ENCODE measurements at regions not wholly inside any gene's neighbourhood (a gene's known extent, or its start where the extent isn't known, plus 50 kb on each side); places are given as distances from the start of the nearest gene placed in this dataset.
A peak's percentile ranks its signal among the peaks of the same experiment; 100 is the strongest.
"Not testable (repeated sequence)": the region's sequence is repeated elsewhere in the genome, so short reads cannot be mapped to it uniquely, and the experiment has no call there.

DNA sequence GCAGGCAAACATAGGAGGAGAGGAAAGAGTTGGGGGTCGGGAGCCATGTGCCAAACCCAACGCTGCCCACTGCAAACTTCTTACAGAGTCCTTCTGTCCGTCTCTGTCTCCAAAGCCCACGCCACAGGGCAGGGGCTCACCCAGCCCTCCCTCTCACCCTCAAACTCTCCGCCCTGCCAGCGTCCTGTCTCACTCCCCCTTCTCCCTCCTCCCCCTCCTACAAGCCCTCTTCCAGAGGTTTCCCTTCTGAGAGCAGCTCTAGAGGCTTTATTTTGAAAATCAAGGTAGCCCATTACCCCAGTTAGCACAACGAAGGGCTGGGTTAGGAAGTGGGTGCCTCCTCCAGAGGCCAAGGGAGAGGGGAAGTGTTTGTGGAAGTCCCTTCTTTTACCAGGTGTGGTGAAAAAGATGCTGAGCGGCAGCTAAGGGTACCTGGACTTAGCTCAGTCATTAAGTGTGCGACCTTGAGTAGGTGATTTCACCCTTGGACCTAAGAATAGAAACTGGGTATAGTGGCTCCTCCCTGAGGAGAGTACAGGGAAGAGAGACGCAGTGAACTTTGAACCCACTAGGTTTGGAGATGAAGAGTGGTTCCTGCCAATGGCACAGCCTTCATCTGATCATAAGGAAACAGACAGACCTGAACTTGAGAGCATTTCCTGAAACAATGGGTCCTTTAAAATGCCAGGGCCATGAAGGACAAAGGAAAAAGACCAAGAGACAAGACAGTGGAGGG is 123.8 kb downstream of the BANF2 start:
- intact Hi-C loops (cut with DNase I), result no loop called here
- Histone ChIP-seq H3K27me3 (no peaks in the 10 kb centered on the region), H3K4me1 (ENCODE audit: insufficient read depth) (peaks cover 3% of the 10 kb centered on the region), H3K4me3 (no peak overlapping the region), H3K9me3 (no peaks in the 10 kb centered on the region), H3K36me3 (no peaks in the 10 kb centered on the region), H3K27ac (peak overlapping the region in 1 of 2 donors; percentile 23)
- WGBS, 3 donors, result 64 to 72% (median 69%) methylated on average over 10 of the region's 10 CpGs
- TF ChIP-seq CTCF (IDR thresholded peaks at IDR 0.05), result no peak
- TF ChIP-seq POLR2A (IDR thresholded peaks at IDR 0.05), result no peak
- TF ChIP-seq EP300 (IDR thresholded peaks at IDR 0.05), result no peak
- no peak for DNase-seq

- Histone ChIP-seq H3K27ac (peak overlapping the region in 1 of 2 donors; percentile 31), H3K4me1 (ENCODE audit: insufficient read depth) (peaks cover 3% of the 10 kb centered on the region), H3K36me3 (no peaks in the 10 kb centered on the region), H3K9me3 (no peaks in the 10 kb centered on the region), H3K4me3 (no peak overlapping the region), H3K27me3 (no peaks in the 10 kb centered on the region)
- TF ChIP-seq CTCF (IDR thresholded peaks at IDR 0.05) (no peak), POLR2A (IDR thresholded peaks at IDR 0.05) (no peak), EP300 (IDR thresholded peaks at IDR 0.05) (no peak)
- intact Hi-C loops (cut with DNase I), result no loop called here
- 82 to 88% (median 83%) methylated on average over 15 of the region's 15 CpGs for WGBS, 3 donors
- DNase-seq, result no peak
Measured at GRCh38 chr20:17822540-17823408, 123.0 kb downstream of the BANF2 start.

- H3K4me3 ChIP-seq, result no peak overlapping the region
- TF ChIP-seq CTCF (IDR thresholded peaks at IDR 0.05) (no peak), POLR2A (IDR thresholded peaks at IDR 0.05) (no peak), EP300 (IDR thresholded peaks at IDR 0.05) (no peak)
- peak in 2 of 5 donors; percentile 40 to 69 for DNase-seq
- WGBS, 3 donors, result 40 to 55% (median 41%) methylated on average over 5 of the region's 5 CpGs
- H3K4me1 ChIP-seq (ENCODE audit: insufficient read depth), result peaks cover 3% of the 10 kb centered on the region
- no peaks in the 10 kb centered on the region for H3K9me3 ChIP-seq
- H3K27me3 ChIP-seq, result no peaks in the 10 kb centered on the region
- H3K27ac ChIP-seq, result peak overlapping the region in 1 of 2 donors; percentile 31
- intact Hi-C loops (cut with DNase I), result no loop called here
- no peaks in the 10 kb centered on the region for H3K36me3 ChIP-seq
Measured at GRCh38 chr20:17822039-17822438, 122.3 kb downstream of the BANF2 start.

DNA sequence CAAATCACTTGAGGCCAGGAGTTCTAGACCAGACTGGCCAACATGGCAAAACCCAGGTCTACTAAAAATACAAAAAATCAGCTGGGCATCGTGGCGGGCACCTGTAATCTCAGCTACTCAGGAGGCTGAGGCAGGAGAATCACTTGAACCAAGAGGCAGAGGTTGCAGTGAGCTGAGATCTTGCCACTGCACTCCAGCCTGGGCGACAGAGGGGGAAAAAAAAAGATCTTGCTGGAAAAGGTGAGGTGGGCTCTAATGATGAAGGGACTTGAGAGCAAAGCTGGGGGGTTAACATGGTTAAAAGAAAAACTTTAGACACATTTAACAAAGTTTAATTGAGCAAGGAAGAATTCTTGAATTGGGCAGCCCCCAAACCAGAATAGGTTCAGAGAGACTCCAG is 121.8 kb downstream of the BANF2 start:
- H3K36me3 ChIP-seq; intact Hi-C loops (cut with DNase I); H3K27me3 ChIP-seq; DNase-seq; H3K9me3 ChIP-seq; H3K27ac ChIP-seq; H3K4me3 ChIP-seq; H3K4me1 ChIP-seq (ENCODE audit: insufficient read depth): not testable (repeated sequence)
- 93 to 95% (median 94%) methylated on average over 3 of the region's 3 CpGs for WGBS, 3 donors
